Lung microvascular endothelial cell (primary cell): ENCODE measurements at regions not wholly inside any gene's neighbourhood (a gene's known extent, or its start where the extent isn't known, plus 50 kb on each side); places are given as distances from the start of the nearest gene placed in this dataset.
"Not testable (repeated sequence)": the region's sequence is repeated elsewhere in the genome, so short reads cannot be mapped to it uniquely, and the experiment has no call there.

Experiments used
- DNase-seq, 2 donors: peaks; one replicate each; pipeline versions ENCODE4 v3.0.0 to v3.0.0-alpha.2; 2010; ENCODE audit warnings: low read depth in 2 of 2

DNA sequence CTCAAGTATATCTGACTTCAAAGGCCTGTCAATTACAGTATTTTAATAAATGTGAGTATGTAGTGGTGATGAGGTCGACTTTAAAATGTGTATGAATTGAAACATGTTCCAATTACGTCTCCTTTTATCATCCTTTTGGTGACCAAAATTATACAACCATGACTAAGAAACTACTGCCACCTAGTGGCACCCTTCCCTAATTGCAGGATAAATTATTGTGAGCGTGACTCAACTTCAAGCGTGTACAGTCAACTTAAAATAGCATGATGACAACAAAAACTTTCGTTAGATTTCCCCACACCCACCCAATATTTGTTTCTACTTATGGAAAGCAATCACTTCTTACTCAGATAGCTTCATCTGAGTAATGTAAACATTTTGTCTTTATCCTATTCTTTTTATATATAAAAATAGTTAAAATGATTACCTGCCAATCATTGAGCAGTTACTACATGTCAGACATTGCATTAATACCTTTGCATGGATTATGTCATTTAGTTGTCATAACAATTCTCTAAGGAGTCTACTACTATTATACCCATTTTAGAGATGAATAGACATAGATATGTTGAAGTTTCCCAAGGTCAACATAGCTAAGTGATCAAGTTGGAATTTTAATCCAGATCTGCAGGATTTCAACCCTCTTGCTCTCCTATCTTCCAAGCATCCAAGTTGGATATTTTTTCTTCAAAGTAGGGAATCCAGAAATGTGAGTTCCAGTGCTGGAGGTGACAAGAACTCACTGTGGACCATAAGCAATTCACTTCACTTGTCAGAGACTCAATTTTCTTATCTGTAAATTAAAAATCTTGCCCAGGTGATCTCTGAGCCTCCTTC lies 106.0 kb downstream of the MEX3B start:
- peak; percentile 69 to 70 for DNase-seq

DNA sequence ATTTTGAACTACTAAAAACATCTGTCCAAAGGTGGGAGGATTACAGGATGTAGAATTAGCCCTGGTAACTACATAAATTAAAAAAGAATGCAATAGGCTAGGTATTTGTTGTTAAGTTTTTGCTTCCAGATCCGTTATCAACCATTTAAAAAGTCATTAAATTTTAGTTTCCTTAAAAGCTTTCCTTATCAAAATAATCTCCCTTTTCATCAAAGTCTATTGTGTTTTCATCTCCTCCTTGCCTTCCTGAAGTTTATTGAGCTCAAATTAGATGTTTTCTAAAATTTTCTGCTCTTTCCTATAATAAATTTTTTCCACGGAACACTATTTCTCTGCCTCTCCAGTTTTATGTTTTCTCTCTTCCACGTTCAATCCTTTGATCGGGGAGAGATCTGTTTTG lies 108.6 kb downstream of the MEX3B start:
- no peak for DNase-seq

DNA sequence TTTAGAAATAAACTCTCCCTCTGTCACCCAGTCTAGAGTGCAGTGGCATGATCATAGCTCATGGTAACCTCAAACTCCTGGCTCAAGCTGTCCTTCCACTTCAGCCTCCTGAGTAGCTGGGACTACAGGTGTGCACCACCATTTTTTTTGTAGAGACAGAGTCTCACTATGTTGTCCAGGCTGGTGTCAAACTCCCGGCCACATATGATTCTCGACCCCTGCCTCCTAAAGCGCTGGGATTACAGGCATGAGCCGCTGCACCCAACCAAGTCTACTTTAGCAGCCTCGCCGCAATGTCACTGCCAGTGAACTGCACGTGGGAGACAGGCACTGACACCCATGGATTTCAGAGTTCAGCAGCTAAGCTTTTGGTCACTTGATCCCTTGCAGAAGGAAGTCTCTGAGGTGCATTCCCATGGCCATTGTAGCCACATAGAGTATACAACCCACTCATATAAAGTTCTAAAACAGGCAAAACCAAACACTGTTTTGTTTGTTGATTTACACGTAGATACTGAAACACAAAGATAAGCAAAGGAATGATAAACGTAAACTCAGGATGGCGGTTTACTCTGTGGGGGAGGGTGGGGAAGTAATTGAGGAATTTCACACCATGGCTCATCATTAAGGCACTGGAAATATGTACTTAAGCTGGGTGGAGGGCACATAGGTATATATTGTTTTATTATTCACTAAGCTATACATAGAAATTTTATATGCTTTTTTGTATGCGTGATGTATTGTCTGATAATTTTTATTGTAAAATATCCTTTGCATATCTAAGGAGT lies 115.0 kb downstream of the MEX3B start:
- DNase-seq, result no peak

DNA sequence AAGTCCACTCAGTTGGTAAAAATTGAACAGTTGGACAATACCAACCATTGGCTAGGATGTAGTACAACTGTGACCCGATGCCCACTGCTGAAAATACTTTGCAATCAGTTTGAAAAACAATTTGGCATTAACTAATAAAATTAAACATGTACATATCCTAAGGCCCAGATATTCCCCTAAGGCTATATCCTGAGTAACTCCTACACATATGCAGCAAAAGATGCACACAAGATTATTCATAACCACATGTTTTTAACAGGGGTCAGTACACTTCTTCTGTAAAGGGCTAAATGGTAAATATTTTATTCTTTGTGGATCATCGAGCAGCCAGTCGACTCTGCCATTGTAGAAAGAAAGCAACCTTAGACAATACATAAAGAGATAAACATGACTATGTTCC lies 116.3 kb downstream of the MEX3B start:
- DNase-seq, result no peak

DNA sequence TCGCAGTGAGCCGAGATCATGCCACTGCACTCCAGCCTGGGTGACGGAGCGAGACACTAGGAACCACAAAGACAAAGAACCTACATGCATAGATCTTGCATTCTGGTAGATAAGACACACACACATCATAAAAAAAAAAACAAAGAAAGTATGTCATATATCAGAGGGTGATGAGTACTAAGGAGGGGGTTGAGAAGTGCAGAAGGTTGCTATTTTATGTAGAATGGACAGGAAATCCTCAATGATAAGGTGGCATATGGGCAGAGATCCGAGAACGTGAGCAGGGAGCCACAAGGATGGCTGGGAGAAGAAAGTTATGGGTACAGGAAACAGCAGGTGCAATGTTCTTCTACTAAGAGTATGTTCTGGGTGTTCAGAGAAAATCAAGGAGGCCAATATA lies 118.8 kb downstream of the MEX3B start:
- no peak for DNase-seq

DNA sequence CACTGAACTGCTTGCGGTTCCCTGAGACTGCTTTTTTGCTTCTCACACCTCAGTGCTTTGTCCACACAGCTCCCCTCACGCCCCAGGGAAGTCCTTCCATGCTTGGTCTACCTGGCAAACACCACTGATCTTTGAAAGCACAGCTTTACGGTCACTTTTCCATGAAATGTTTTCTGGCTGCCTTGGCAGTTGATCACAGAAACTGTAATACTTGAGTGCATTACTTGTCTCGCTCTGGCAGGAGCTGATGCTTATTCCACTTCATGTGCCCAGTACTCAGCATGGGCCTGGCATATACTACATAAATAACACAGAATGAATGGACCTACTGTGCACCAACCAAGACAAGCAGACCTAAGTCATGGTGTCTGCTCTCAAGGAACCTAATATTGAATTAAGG lies 121.1 kb downstream of the MEX3B start:
- no peak for DNase-seq

DNA sequence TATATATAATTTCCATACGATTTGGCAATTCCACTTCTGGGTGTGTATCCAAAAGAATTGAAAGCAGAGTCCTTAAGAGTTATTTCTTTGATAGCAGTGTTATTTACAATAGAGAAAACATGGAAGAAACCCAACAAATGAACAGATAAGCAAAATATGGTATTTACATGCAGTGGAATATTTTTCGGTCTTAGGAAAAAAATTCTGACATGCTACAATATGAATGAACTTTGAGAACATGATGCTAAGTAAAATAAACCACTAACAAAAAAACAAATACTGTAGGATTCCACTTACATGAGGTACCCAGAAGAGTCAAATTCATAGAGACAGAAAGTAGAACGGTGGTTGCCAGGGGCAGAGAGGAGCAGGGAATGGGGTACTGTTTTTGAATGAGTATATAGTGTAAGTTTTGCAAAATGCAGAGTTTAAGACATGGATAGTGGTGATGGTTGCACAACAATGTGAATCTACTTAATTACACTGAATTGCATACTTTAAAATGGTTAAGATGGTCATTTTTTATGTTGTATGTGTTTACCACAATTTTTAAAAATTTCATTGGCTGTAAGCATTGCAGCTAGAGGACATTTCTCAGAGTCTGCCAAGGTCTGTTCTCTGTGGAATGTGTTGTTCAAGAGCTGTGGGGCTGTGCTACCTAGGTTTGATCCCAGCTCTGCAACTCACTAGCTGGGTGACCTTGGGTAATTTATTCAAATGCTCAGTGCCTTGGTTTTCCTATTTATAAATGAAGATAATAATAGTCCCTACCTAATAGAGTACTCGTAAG lies 122.1 kb downstream of the MEX3B start:
- DNase-seq, result no peak

DNA sequence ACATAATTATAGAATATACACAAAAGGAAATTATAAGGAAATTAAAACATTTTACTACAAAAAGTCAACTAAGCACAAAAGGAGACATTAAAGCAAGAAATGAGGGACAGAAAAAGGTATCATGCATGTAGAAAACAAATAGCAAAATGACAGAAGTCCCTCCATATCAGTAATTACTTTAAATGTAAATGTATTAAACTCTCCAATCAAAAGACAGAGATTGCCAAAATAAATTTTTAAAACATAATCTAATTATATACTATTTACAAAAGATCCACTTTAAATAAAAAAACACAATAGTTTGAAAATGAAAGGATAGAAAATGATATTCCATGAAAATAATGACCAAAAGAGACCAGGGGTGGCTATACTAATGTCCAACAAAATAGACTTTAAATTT lies 123.7 kb downstream of the MEX3B start:
- DNase-seq, result no peak

DNA sequence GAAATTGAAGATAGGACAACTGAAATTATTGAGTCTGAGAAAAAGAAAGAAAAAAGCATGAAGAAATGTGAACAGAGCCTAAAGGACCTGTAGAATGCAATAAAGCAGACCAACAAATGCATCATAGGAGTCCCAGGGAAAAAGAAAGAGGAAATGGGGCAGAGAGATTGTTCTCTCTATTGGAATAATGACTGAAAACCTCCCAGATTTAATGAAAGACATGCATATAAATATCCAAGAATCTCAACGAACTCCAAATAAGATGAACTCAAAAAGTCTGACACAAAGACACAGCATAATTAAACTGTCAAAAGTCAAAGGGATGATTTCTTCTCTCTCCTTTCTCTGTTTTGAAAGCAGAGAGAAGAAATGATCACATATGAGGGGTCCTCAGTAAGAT lies 124.7 kb downstream of the MEX3B start:
- DNase-seq, result no peak

DNA sequence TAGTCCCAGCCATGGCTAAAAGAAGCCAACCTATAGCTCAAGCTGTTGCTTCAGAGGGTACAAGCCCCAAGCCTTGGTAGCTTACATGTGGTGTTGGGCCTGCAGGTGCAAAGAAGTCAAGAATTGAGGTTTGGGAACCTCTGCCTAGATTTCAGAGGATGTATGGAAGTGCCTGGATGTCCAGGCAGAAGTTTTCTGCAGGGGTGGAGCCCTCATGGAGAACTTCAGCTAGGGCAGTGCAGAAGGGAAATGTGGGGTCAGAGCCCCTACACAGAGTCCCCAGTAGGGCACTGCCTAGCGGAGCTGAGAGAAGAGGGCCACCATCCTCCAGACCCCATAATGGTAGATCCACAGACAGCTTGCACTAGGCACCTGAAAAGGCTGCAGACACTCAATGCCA lies 127.1 kb downstream of the MEX3B start:
- not testable (repeated sequence) for DNase-seq

DNA sequence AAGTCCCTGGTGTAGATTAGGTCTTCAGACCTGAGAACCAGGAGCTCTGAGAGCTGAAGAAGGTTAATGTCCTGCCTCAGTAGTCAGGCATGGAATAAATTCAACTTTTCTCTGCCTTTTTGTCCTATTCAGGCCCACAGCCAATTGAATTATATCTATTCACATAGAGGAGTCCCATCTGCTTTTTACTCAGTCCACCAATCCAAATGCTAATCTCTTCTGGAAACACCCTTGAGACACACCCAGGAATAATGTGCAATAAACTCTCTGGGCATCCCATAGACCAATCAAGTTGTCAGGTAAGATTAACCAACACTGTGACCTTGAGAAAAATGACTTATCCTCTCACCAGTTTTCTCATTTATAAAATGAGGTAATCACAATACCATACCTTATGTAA lies 129.4 kb downstream of the MEX3B start:
- DNase-seq, result no peak

DNA sequence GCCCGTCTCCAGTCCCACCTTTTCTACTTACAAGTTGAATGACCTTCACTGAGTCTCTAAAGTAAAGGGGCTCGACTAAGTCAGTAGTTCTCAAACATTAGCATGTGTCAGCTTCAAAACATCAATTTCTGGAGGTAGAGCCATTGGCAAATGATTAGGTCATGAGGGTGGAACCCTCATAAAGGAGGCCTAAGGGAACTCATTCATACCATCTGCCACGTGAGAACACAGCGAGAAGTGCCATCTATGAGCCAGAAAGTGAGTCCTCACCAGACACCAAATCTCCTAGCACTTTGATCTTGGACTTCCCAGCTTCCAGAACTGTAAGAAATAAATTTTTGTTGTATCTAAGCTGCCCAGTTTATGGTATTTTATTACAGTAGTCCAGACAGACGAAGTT lies 129.8 kb downstream of the MEX3B start:
- DNase-seq, result no peak

DNA sequence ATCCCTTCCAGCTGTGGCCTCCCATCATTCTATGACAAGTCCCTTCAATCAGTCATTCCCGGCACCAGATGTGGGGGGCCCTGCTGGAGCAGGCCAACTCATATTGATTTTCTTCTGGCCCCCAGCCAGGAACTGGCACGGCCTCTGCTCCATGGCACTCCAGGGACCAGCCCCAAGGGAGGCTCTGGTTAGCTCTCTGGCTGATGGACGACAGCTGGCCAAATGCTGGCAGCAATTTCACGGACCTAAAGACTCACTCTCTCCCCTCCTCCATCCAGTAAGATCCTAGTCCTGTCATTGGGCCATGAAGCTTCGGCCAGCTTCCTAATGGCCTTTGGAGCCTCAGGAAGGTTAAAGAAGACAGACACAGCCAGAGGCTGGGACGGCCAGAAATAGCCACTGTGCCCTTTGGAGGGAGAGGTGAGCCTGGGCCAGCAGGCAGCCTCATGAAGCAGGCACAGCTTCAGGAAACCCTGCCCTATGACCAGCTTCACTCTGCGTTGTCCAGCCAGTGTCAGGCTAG lies 131.0 kb downstream of the MEX3B start:
- no peak for DNase-seq

DNA sequence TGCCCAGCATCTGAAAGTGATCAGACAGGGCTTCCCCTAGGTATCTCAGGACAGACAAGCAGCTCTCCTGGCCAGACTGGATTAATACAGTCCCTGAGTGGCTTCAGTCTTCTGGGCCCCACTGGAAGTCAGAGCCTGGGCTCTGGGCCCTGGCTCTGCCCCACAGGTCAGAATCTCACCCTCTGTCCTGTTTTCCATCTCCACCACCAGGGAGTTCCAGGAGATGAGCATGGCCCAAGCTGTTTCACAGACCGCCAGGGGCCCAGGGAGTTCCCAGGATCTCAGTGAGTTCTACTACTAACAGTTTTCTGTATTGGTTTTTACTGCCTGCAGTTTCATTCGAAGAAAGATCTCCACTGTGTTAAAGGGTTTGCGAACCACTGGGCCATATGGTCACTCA lies 131.5 kb downstream of the MEX3B start:
- DNase-seq, result no peak

DNA sequence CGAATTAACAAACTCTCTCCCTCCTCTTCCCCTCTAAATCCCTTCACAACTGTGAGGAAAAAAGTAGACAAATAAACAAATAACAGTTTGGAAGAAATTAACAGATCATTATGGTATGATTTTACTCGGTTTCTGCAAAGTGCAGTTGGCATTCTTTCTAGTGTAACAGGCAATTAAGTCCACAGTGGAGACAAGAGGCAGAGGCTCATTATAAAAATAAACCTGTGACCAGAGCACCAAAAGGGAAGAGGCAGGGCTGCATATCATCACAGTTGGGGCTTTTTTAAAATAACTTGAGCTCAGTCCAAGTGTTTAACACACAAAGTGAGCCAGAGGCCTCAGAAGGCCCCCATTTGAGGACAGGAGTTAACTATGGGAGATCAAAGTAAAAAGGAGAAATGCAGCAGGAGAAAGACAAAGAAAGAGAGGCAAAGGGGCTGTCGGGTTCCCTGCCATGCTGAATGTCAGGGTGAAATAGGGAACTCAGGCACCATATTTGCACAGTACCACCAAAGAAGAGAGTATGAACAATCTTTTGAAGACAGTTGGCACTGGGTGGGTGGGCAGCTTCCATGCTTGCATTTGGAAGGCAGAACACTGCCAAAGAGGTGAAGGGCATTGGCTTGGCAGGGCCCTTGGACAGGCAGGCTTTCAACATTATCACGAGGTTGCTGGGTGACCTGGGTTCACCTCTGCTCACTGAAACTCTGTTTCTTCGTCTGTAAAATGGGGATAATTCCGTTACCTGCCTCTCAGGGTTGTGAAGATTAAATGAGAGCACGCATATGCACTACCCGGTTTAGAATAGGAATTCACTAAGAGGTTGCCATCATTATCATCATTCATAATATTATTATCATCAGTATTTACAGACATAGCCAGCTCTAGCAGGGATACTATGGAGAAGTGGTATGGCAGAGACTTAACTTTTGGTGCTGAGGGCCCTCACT lies 134.5 kb downstream of the MEX3B start:
- no peak for DNase-seq

DNA sequence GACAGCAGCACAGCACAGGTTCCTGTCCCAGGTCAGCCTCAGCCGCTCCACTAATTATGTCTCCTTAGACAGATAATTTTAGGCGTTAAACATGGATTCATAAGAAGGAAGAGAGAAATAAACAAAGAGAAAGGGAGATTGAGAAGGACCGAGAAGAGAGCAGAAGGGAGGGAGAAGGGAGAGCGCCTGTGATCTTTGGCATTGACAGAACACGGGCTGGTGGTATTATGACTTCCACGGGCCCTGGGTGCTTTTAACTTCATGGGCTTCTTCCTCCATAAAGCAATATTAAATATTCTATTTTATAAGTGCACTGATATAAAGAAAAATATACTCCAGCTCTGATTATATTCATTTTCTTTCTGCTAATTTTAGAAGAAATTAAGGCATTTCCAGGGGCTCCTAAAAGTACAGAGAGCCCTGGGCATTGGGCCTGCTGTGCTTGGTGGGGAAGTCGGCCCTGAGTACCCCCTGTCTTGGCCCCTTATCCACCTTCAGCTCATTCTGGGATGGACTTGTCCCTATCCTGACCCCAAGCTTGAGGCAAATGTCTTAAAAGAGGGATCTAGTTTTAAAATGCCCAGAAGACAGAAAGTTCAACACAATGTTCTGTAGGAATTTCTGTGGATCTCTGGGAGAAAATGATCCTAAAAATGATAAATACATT lies 135.3 kb downstream of the MEX3B start:
- DNase-seq, result no peak

DNA sequence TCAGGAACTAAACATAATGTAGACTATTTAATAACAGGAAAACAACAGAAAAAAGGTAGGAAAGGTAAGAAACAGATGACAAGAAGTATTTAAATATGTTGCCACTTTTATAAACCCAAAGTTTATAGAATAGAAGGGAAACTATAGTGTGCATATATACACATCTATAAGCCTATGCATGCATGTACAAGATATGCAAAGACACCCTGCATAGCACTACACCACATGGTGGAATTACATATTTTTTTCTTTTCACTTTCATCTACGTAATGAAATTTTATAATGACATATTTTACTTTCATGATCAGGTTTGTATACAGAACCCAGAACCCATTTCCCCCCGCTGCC lies 136.8 kb downstream of the MEX3B start:
- DNase-seq, result no peak

DNA sequence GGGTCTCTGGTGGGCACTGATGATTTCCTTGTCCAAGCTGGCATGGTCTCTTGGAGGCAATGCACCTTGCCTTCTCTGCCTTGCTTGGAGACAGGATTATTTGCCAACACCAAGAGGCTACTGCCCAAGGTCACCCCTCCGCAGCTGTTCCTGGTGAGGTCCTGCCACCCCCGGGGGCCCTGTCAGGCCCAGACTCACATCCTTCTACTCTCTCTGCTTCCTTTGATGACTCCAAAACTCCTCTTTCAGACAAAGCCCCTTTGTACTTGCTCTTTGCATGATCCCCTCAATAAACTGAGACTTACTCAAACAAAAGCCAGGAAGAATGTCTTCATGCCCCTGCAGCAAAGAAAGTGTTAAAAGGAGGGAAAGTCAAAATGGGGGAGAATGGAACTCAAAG lies 137.7 kb downstream of the MEX3B start:
- no peak for DNase-seq

DNA sequence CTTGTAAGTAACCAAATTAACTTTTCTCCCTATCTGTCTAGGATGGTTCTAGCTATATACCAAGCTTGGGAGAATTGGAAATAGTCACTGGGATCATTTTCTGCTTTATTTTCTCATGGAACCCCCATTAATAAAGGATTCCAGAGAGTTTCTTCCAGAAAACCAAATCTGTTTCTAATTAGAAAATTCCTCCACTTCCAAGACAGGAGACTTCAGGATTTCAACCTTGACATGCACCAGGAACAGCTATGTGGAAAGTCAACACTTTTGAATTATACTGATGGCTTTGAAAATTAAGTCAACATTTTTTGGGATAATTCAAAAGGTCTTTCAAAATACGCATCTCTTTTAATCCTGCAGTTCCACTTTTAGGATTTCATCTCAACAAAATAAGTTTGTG lies 138.3 kb downstream of the MEX3B start:
- no peak for DNase-seq

DNA sequence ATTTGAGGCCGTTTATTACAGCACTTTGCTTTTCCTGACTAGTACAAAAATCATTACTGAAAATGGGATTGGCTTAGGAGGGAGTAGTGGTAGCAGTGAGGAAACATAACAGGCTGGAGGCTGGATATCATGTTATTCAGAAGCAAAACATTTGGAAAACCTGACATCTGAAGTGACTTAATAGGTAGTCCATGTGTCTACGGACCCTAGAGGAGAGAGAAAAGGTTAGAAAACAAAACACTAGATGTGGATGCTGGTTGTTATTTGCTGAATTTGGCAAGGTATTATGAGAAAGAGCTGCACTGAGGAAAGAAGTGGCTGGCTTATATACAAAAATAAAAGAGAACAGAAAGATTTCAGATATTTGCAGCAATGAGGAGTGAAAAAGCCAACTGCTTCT lies 139.9 kb downstream of the MEX3B start:
- DNase-seq, result no peak
